ENCODE measurements at regions not wholly inside any gene's neighbourhood (a gene's known extent, or its start where the extent isn't known, plus 50 kb on each side); places are given as distances from the start of the nearest gene placed in this dataset.
"Not testable (repeated sequence)": the region's sequence is repeated elsewhere in the genome, so short reads cannot be mapped to it uniquely, and the experiment has no call there.

GRCh38 chr5:128722551-128722950 is 184.5 kb upstream of the FBN2 start:
- no peak for ATAC-seq (ENCODE audit: insufficient read depth, low read depth)
- Histone ChIP-seq H3K9me3 (ENCODE audit: insufficient read depth, low read length, severe bottlenecking) (no peaks in the 10 kb centered on the region), H2AFZ (ENCODE audit: low read depth, low read length) (no peak overlapping the region), H3K4me2 (ENCODE audit: insufficient read depth, low read length) (no peak overlapping the region), H3K9ac (ENCODE audit: low read depth, low read length) (no peak overlapping the region), H3K36me3 (ENCODE audit: insufficient read depth, low read length) (no peaks in the 10 kb centered on the region), H4K20me1 (ENCODE audit: insufficient read depth, low read length) (no peaks in the 10 kb centered on the region), H3K79me2 (ENCODE audit: insufficient read depth, low read length) (no peaks in the 10 kb centered on the region), H3K27ac (ENCODE audit: low read length) (no peak overlapping the region), H3K4me1 (ENCODE audit: insufficient read depth, low read length) (no peaks in the 10 kb centered on the region), H3K4me3 (ENCODE audit: low read depth in 1 of 2, low read length in 2 of 2) (no peak overlapping the region), H3K27me3 (ENCODE audit: insufficient read depth, low read length, poor library complexity) (no peaks in the 10 kb centered on the region)
- TF ChIP-seq EZH2 (IDR thresholded peaks at IDR 0.05; ENCODE audit: borderline replicate concordance, low read depth, low read length, severe bottlenecking) (no peak), CTCF (IDR thresholded peaks at IDR 0.05; ENCODE audit: borderline replicate concordance, extremely low read depth, low read length, poor library complexity, severe bottlenecking) (no peak)
- DNase-seq, result no peak

- not testable (repeated sequence) for ATAC-seq (ENCODE audit: insufficient read depth, low read depth); H3K4me3 ChIP-seq (ENCODE audit: low read depth in 1 of 2, low read length in 2 of 2); H2AFZ ChIP-seq (ENCODE audit: low read depth, low read length); H3K9ac ChIP-seq (ENCODE audit: low read depth, low read length); H3K27me3 ChIP-seq (ENCODE audit: insufficient read depth, low read length, poor library complexity); H4K20me1 ChIP-seq (ENCODE audit: insufficient read depth, low read length); H3K27ac ChIP-seq (ENCODE audit: low read length); H3K4me1 ChIP-seq (ENCODE audit: insufficient read depth, low read length); H3K9me3 ChIP-seq (ENCODE audit: insufficient read depth, low read length, severe bottlenecking); H3K36me3 ChIP-seq (ENCODE audit: insufficient read depth, low read length); H3K4me2 ChIP-seq (ENCODE audit: insufficient read depth, low read length); DNase-seq; H3K79me2 ChIP-seq (ENCODE audit: insufficient read depth, low read length)
Observed at GRCh38 chr5:128730021-128730420, 192.0 kb upstream of the FBN2 start.

GRCh38 chr5:128735656-128736055 is 197.6 kb upstream of the FBN2 start:
- not testable (repeated sequence) for H2AFZ ChIP-seq (ENCODE audit: low read depth, low read length); H4K20me1 ChIP-seq (ENCODE audit: insufficient read depth, low read length); H3K27ac ChIP-seq (ENCODE audit: low read length); H3K4me3 ChIP-seq (ENCODE audit: low read depth in 1 of 2, low read length in 2 of 2); DNase-seq; ATAC-seq (ENCODE audit: insufficient read depth, low read depth); H3K4me2 ChIP-seq (ENCODE audit: insufficient read depth, low read length); H3K9me3 ChIP-seq (ENCODE audit: insufficient read depth, low read length, severe bottlenecking); H3K36me3 ChIP-seq (ENCODE audit: insufficient read depth, low read length); H3K79me2 ChIP-seq (ENCODE audit: insufficient read depth, low read length); H3K27me3 ChIP-seq (ENCODE audit: insufficient read depth, low read length, poor library complexity); H3K4me1 ChIP-seq (ENCODE audit: insufficient read depth, low read length); H3K9ac ChIP-seq (ENCODE audit: low read depth, low read length)

- H4K20me1 ChIP-seq (ENCODE audit: insufficient read depth, low read length), result no peaks in the 10 kb centered on the region
- ATAC-seq (ENCODE audit: insufficient read depth, low read depth) (no peak), DNase-seq (no peak)
- no peak overlapping the region for H3K27ac ChIP-seq (ENCODE audit: low read length)
- H3K4me1 ChIP-seq (ENCODE audit: insufficient read depth, low read length), result no peaks in the 10 kb centered on the region
- H2AFZ ChIP-seq (ENCODE audit: low read depth, low read length), result no peak overlapping the region
- H3K4me3 ChIP-seq (ENCODE audit: low read depth in 1 of 2, low read length in 2 of 2), result no peak overlapping the region
- no peaks in the 10 kb centered on the region for H3K9me3 ChIP-seq (ENCODE audit: insufficient read depth, low read length, severe bottlenecking)
- no peaks in the 10 kb centered on the region for H3K36me3 ChIP-seq (ENCODE audit: insufficient read depth, low read length)
- H3K4me2 ChIP-seq (ENCODE audit: insufficient read depth, low read length), result no peak overlapping the region
- no peaks in the 10 kb centered on the region for H3K27me3 ChIP-seq (ENCODE audit: insufficient read depth, low read length, poor library complexity)
- H3K79me2 ChIP-seq (ENCODE audit: insufficient read depth, low read length), result no peaks in the 10 kb centered on the region
- no peak overlapping the region for H3K9ac ChIP-seq (ENCODE audit: low read depth, low read length)
- TF ChIP-seq EZH2 (IDR thresholded peaks at IDR 0.05; ENCODE audit: borderline replicate concordance, low read depth, low read length, severe bottlenecking), result no peak
- no peak for TF ChIP-seq CTCF (IDR thresholded peaks at IDR 0.05; ENCODE audit: borderline replicate concordance, extremely low read depth, low read length, poor library complexity, severe bottlenecking)
Observed at GRCh38 chr5:128736553-128736952, 198.5 kb upstream of the FBN2 start.
